ENCODE measurements at regions not wholly inside any gene's neighbourhood (a gene's known extent, or its start where the extent isn't known, plus 50 kb on each side); places are given as distances from the start of the nearest gene placed in this dataset.

- Mint-ChIP-seq H3K27ac (no peak overlapping the region), H3K36me3 (no peaks in the 10 kb centered on the region), H3K9me3 (peaks cover 9% of the 10 kb centered on the region), H3K4me1 (no peaks in the 10 kb centered on the region), H3K4me3 (no peak overlapping the region)
- ATAC-seq (no peak), DNase-seq (ENCODE audit: low spot score in 2 of 2) (no peak)
These were observed 93.3 kb upstream of the CELF4 start for GRCh38 chr18:37658894-37659293.

- Mint-ChIP-seq H3K4me3 (no peak overlapping the region), H3K36me3 (no peaks in the 10 kb centered on the region), H3K4me1 (no peaks in the 10 kb centered on the region), H3K27ac (no peak overlapping the region), H3K9me3 (peaks cover 9% of the 10 kb centered on the region)
- DNase-seq (ENCODE audit: low spot score in 2 of 2) (no peak), ATAC-seq (no peak)
These were observed 91.9 kb upstream of the CELF4 start for GRCh38 chr18:37657493-37657892.

GRCh38 chr18:37654731-37655369 lies 89.3 kb upstream of the CELF4 start:
- Mint-ChIP-seq H3K36me3 (no peaks in the 10 kb centered on the region), H3K9me3 (peaks cover 9% of the 10 kb centered on the region), H3K27ac (no peak overlapping the region), H3K4me1 (no peaks in the 10 kb centered on the region), H3K4me3 (no peak overlapping the region)
- no peak for DNase-seq (ENCODE audit: low spot score in 2 of 2)
- no peak for ATAC-seq

GRCh38 chr18:37654034-37654433 lies 88.4 kb upstream of the CELF4 start:
- Mint-ChIP-seq H3K9me3 (peaks cover 12% of the 10 kb centered on the region), H3K27ac (no peak overlapping the region), H3K36me3 (no peaks in the 10 kb centered on the region), H3K4me1 (no peaks in the 10 kb centered on the region), H3K4me3 (no peak overlapping the region)
- no peak for ATAC-seq
- DNase-seq (ENCODE audit: low spot score in 2 of 2), result no peak

- H3K36me3 Mint-ChIP-seq, result no peaks in the 10 kb centered on the region
- ATAC-seq, result no peak
These were observed 88.0 kb upstream of the CELF4 start for GRCh38 chr18:37653618-37654017.

GRCh38 chr18:37649930-37650329 lies 84.3 kb upstream of the CELF4 start:
- ATAC-seq, result no peak
- Mint-ChIP-seq H3K27ac (no peak overlapping the region), H3K4me1 (no peaks in the 10 kb centered on the region)

More at GRCh38 chr18:37653618-37654017, 88.0 kb upstream of the CELF4 start:
- Mint-ChIP-seq H3K4me1 (no peaks in the 10 kb centered on the region), H3K27ac (no peak overlapping the region), H3K9me3 (peaks cover 12% of the 10 kb centered on the region), H3K4me3 (no peak overlapping the region)
- DNase-seq (ENCODE audit: low spot score in 2 of 2), result no peak

GRCh38 chr18:37649416-37649815 lies 83.8 kb upstream of the CELF4 start:
- H3K4me1 Mint-ChIP-seq, result no peaks in the 10 kb centered on the region
- no peaks in the 10 kb centered on the region for H3K36me3 Mint-ChIP-seq
- DNase-seq (ENCODE audit: low spot score in 2 of 2) (no peak), ATAC-seq (no peak)
- no peak overlapping the region for H3K27ac Mint-ChIP-seq
- H3K4me3 Mint-ChIP-seq, result no peak overlapping the region
- peaks cover 9% of the 10 kb centered on the region for H3K9me3 Mint-ChIP-seq

More at GRCh38 chr18:37649930-37650329, 84.3 kb upstream of the CELF4 start:
- Mint-ChIP-seq H3K4me3 (no peak overlapping the region), H3K36me3 (no peaks in the 10 kb centered on the region), H3K9me3 (peaks cover 11% of the 10 kb centered on the region)
- no peak for DNase-seq (ENCODE audit: low spot score in 2 of 2)

- ATAC-seq, result no peak
- DNase-seq (ENCODE audit: low spot score in 2 of 2), result peak in 1 of 2 donors; percentile 18
- peaks cover 16% of the 10 kb centered on the region for H3K9me3 Mint-ChIP-seq
- H3K36me3 Mint-ChIP-seq, result no peaks in the 10 kb centered on the region
- no peak overlapping the region for H3K4me3 Mint-ChIP-seq
- no peak overlapping the region for H3K27ac Mint-ChIP-seq
- no peaks in the 10 kb centered on the region for H3K4me1 Mint-ChIP-seq
These were observed 76.0 kb upstream of the CELF4 start for GRCh38 chr18:37641573-37641972.

GRCh38 chr18:37640504-37640903 lies 74.9 kb upstream of the CELF4 start:
- ATAC-seq (no peak), DNase-seq (ENCODE audit: low spot score in 2 of 2) (no peak)
- Mint-ChIP-seq H3K4me1 (no peaks in the 10 kb centered on the region), H3K36me3 (no peaks in the 10 kb centered on the region), H3K27ac (no peak overlapping the region), H3K4me3 (no peak overlapping the region), H3K9me3 (peaks cover 16% of the 10 kb centered on the region)

GRCh38 chr18:37639846-37640245 lies 74.2 kb upstream of the CELF4 start:
- H3K27ac Mint-ChIP-seq, result no peak overlapping the region
- ATAC-seq (no peak), DNase-seq (ENCODE audit: low spot score in 2 of 2) (no peak)
- no peak overlapping the region for H3K4me3 Mint-ChIP-seq
- H3K36me3 Mint-ChIP-seq, result no peaks in the 10 kb centered on the region
- H3K9me3 Mint-ChIP-seq, result peaks cover 13% of the 10 kb centered on the region
- H3K4me1 Mint-ChIP-seq, result no peaks in the 10 kb centered on the region

- H3K27ac Mint-ChIP-seq, result no peak overlapping the region
- no peaks in the 10 kb centered on the region for H3K36me3 Mint-ChIP-seq
- DNase-seq (ENCODE audit: low spot score in 2 of 2) (no peak), ATAC-seq (no peak)
- H3K4me3 Mint-ChIP-seq, result no peak overlapping the region
- peaks cover 3% of the 10 kb centered on the region for H3K9me3 Mint-ChIP-seq
- no peaks in the 10 kb centered on the region for H3K4me1 Mint-ChIP-seq
These were observed 71.9 kb upstream of the CELF4 start for GRCh38 chr18:37637478-37637850.

GRCh38 chr18:37636831-37637477 lies 71.4 kb upstream of the CELF4 start:
- H3K27ac Mint-ChIP-seq, result no peak overlapping the region
- no peaks in the 10 kb centered on the region for H3K4me1 Mint-ChIP-seq
- no peaks in the 10 kb centered on the region for H3K36me3 Mint-ChIP-seq
- ATAC-seq, result no peak
- DNase-seq (ENCODE audit: low spot score in 2 of 2), result peak in 1 of 2 donors; percentile 3
- H3K9me3 Mint-ChIP-seq, result peaks cover 4% of the 10 kb centered on the region
- no peak overlapping the region for H3K4me3 Mint-ChIP-seq

GRCh38 chr18:37634516-37634915 lies 68.9 kb upstream of the CELF4 start:
- H3K4me3 Mint-ChIP-seq, result no peak overlapping the region
- DNase-seq (ENCODE audit: low spot score in 2 of 2) (peak in 1 of 2 donors; percentile 15), ATAC-seq (no peak)
- no peaks in the 10 kb centered on the region for H3K4me1 Mint-ChIP-seq
- peaks cover 6% of the 10 kb centered on the region for H3K9me3 Mint-ChIP-seq
- no peak overlapping the region for H3K27ac Mint-ChIP-seq
- no peaks in the 10 kb centered on the region for H3K36me3 Mint-ChIP-seq

- Mint-ChIP-seq H3K9me3 (peaks cover 3% of the 10 kb centered on the region), H3K36me3 (no peaks in the 10 kb centered on the region)
- DNase-seq (ENCODE audit: low spot score in 2 of 2), result peak in 1 of 2 donors; percentile 7
These were observed 65.8 kb upstream of the CELF4 start for GRCh38 chr18:37631422-37631821.

GRCh38 chr18:37630334-37630733 lies 64.7 kb upstream of the CELF4 start:
- no peaks in the 10 kb centered on the region for H3K36me3 Mint-ChIP-seq
- ATAC-seq (no peak), DNase-seq (ENCODE audit: low spot score in 2 of 2) (peak in 1 of 2 donors; percentile 4)
- no peak overlapping the region for H3K27ac Mint-ChIP-seq
- H3K4me3 Mint-ChIP-seq, result no peak overlapping the region
- peaks cover 3% of the 10 kb centered on the region for H3K9me3 Mint-ChIP-seq
- no peaks in the 10 kb centered on the region for H3K4me1 Mint-ChIP-seq

More at GRCh38 chr18:37631422-37631821, 65.8 kb upstream of the CELF4 start:
- Mint-ChIP-seq H3K27ac (no peak overlapping the region), H3K4me1 (no peaks in the 10 kb centered on the region), H3K4me3 (no peak overlapping the region)
- no peak for ATAC-seq

- ATAC-seq, result no peak
- Mint-ChIP-seq H3K4me1 (no peaks in the 10 kb centered on the region), H3K27ac (no peak overlapping the region)
These were observed 63.0 kb upstream of the CELF4 start for GRCh38 chr18:37628470-37629220.

More at GRCh38 chr18:37628470-37629220, 63.0 kb upstream of the CELF4 start:
- Mint-ChIP-seq H3K36me3 (no peaks in the 10 kb centered on the region), H3K9me3 (peaks cover 6% of the 10 kb centered on the region), H3K4me3 (no peak overlapping the region)
- peak in 1 of 2 donors; percentile 13 for DNase-seq (ENCODE audit: low spot score in 2 of 2)

All from stimulated activated effector memory CD8-positive, alpha-beta T cell treated with anti-CD3 and anti-CD28 coated beads, Interleukin-12 subunit alpha, Interleukin-12 subunit beta, amount 100 ng/mL, for 72 hours (primary cell).